ENCODE measurements at regions not wholly inside any gene's neighbourhood (a gene's known extent, or its start where the extent isn't known, plus 50 kb on each side); places are given as distances from the start of the nearest gene placed in this dataset.

GRCh38 chr12:13311551-13311950 lies 115.0 kb downstream of the EMP1 start:
- H3K9me3 Mint-ChIP-seq: no peaks in the 10 kb centered on the region
- no peak overlapping the region for H3K27ac Mint-ChIP-seq
- no peak for DNase-seq
- no peak overlapping the region for H3K4me3 Mint-ChIP-seq
- H3K36me3 Mint-ChIP-seq (ENCODE audit: low read depth): no peaks in the 10 kb centered on the region
- no peaks in the 10 kb centered on the region for H3K4me1 Mint-ChIP-seq
- H3K27me3 Mint-ChIP-seq: peaks cover 20% of the 10 kb centered on the region
- ChIA-PET CTCF (no interaction called here), POLR2A (no interaction called here)

GRCh38 chr12:13307143-13307816 lies 110.8 kb downstream of the EMP1 start:
- POLR2A ChIA-PET: no interaction called here
- CTCF ChIA-PET: no interaction called here
- H3K27me3 Mint-ChIP-seq: peaks cover 14% of the 10 kb centered on the region
- no peaks in the 10 kb centered on the region for H3K4me1 Mint-ChIP-seq
- DNase-seq: no peak
- H3K9me3 Mint-ChIP-seq: no peaks in the 10 kb centered on the region
- no peak overlapping the region for H3K27ac Mint-ChIP-seq
- H3K36me3 Mint-ChIP-seq (ENCODE audit: low read depth): no peaks in the 10 kb centered on the region
- H3K4me3 Mint-ChIP-seq: no peak overlapping the region

GRCh38 chr12:13304924-13305323 lies 108.4 kb downstream of the EMP1 start:
- Mint-ChIP-seq H3K36me3 (ENCODE audit: low read depth) (no peaks in the 10 kb centered on the region), H3K4me1 (no peaks in the 10 kb centered on the region), H3K27me3 (peaks cover 28% of the 10 kb centered on the region), H3K9me3 (no peaks in the 10 kb centered on the region), H3K27ac (no peak overlapping the region), H3K4me3 (no peak overlapping the region)
- ChIA-PET POLR2A (no interaction called here), CTCF (interaction anchor here (2.0 kb wide), 1 partner anchor 49 kb away, joined by 6 read pairs; no protein-coding TSS in a partner anchor)
- no peak for DNase-seq

GRCh38 chr12:13299457-13299856 lies 102.9 kb downstream of the EMP1 start:
- Mint-ChIP-seq H3K4me3 (no peak overlapping the region), H3K9me3 (no peaks in the 10 kb centered on the region), H3K4me1 (no peaks in the 10 kb centered on the region), H3K27ac (no peak overlapping the region), H3K27me3 (peaks cover 18% of the 10 kb centered on the region), H3K36me3 (ENCODE audit: low read depth) (no peaks in the 10 kb centered on the region)
- CTCF ChIA-PET: interaction anchor here (1.0 to 1.4 kb wide), 2 partner anchors 21 to 44 kb away, joined by 3 to 4 read pairs; no protein-coding TSS in a partner anchor
- POLR2A ChIA-PET: no interaction called here
- no peak for DNase-seq

- no peaks in the 10 kb centered on the region for H3K4me1 Mint-ChIP-seq
- no peak overlapping the region for H3K27ac Mint-ChIP-seq
- no peaks in the 10 kb centered on the region for H3K9me3 Mint-ChIP-seq
- DNase-seq: no peak
- no peaks in the 10 kb centered on the region for H3K36me3 Mint-ChIP-seq (ENCODE audit: low read depth)
- peaks cover 2% of the 10 kb centered on the region for H3K27me3 Mint-ChIP-seq
- H3K4me3 Mint-ChIP-seq: no peak overlapping the region
- ChIA-PET CTCF (no interaction called here), POLR2A (no interaction called here)
These were observed 96.6 kb downstream of the EMP1 start for GRCh38 chr12:13293096-13293495.

GRCh38 chr12:13289653-13290289 lies 93.2 kb downstream of the EMP1 start:
- ChIA-PET POLR2A (no interaction called here), CTCF (no interaction called here)
- H3K36me3 Mint-ChIP-seq (ENCODE audit: low read depth): no peaks in the 10 kb centered on the region
- H3K27ac Mint-ChIP-seq: no peak overlapping the region
- no peak for DNase-seq
- H3K9me3 Mint-ChIP-seq: no peaks in the 10 kb centered on the region
- H3K27me3 Mint-ChIP-seq: peaks cover 11% of the 10 kb centered on the region
- H3K4me1 Mint-ChIP-seq: no peaks in the 10 kb centered on the region
- no peak overlapping the region for H3K4me3 Mint-ChIP-seq

- CTCF ChIA-PET: no interaction called here
These were observed 92.6 kb downstream of the EMP1 start for GRCh38 chr12:13288937-13289652.

GRCh38 chr12:13288501-13288900 lies 92.0 kb downstream of the EMP1 start:
- H3K4me1 Mint-ChIP-seq: no peaks in the 10 kb centered on the region
- ChIA-PET CTCF (no interaction called here), POLR2A (no interaction called here)
- no peaks in the 10 kb centered on the region for H3K9me3 Mint-ChIP-seq
- no peak for DNase-seq
- no peak overlapping the region for H3K4me3 Mint-ChIP-seq
- no peaks in the 10 kb centered on the region for H3K36me3 Mint-ChIP-seq (ENCODE audit: low read depth)
- no peak overlapping the region for H3K27ac Mint-ChIP-seq
- peaks cover 11% of the 10 kb centered on the region for H3K27me3 Mint-ChIP-seq

More at GRCh38 chr12:13288937-13289652, 92.6 kb downstream of the EMP1 start:
- no peak overlapping the region for H3K4me3 Mint-ChIP-seq
- H3K36me3 Mint-ChIP-seq (ENCODE audit: low read depth): no peaks in the 10 kb centered on the region
- no peak overlapping the region for H3K27ac Mint-ChIP-seq
- H3K9me3 Mint-ChIP-seq: no peaks in the 10 kb centered on the region
- peaks cover 11% of the 10 kb centered on the region for H3K27me3 Mint-ChIP-seq
- H3K4me1 Mint-ChIP-seq: no peaks in the 10 kb centered on the region
- POLR2A ChIA-PET: no interaction called here
- no peak for DNase-seq

- H3K36me3 Mint-ChIP-seq (ENCODE audit: low read depth): no peaks in the 10 kb centered on the region
- no peaks in the 10 kb centered on the region for H3K4me1 Mint-ChIP-seq
- ChIA-PET CTCF (no interaction called here), POLR2A (no interaction called here)
- DNase-seq: no peak
- no peak overlapping the region for H3K4me3 Mint-ChIP-seq
- peaks cover 15% of the 10 kb centered on the region for H3K27me3 Mint-ChIP-seq
- H3K27ac Mint-ChIP-seq: no peak overlapping the region
- no peaks in the 10 kb centered on the region for H3K9me3 Mint-ChIP-seq
These were observed 87.3 kb downstream of the EMP1 start for GRCh38 chr12:13283867-13284266.

GRCh38 chr12:13282861-13283260 lies 86.3 kb downstream of the EMP1 start:
- H3K9me3 Mint-ChIP-seq: no peaks in the 10 kb centered on the region
- ChIA-PET POLR2A (no interaction called here), CTCF (interaction anchor here (0.7 kb wide), 1 partner anchor 14 kb away, joined by 4 read pairs; no protein-coding TSS in a partner anchor)
- H3K36me3 Mint-ChIP-seq (ENCODE audit: low read depth): no peaks in the 10 kb centered on the region
- peaks cover 2% of the 10 kb centered on the region for H3K4me1 Mint-ChIP-seq
- no peak overlapping the region for H3K27ac Mint-ChIP-seq
- H3K27me3 Mint-ChIP-seq: peaks cover 17% of the 10 kb centered on the region
- DNase-seq: no peak
- H3K4me3 Mint-ChIP-seq: no peak overlapping the region

GRCh38 chr12:13278249-13278787 lies 81.8 kb downstream of the EMP1 start:
- Mint-ChIP-seq H3K4me3 (no peak overlapping the region), H3K9me3 (no peaks in the 10 kb centered on the region), H3K4me1 (peaks cover 2% of the 10 kb centered on the region), H3K27me3 (peaks cover 37% of the 10 kb centered on the region), H3K36me3 (ENCODE audit: low read depth) (no peaks in the 10 kb centered on the region), H3K27ac (no peak overlapping the region)
- POLR2A ChIA-PET: no interaction called here
- peak; percentile 50 for DNase-seq
- CTCF ChIA-PET: interaction anchor here (0.6 to 1.6 kb wide), 7 partner anchors 12 to 358 kb away, joined by 3 to 6 read pairs (median 4); no protein-coding TSS in a partner anchor

GRCh38 chr12:13277293-13277692 lies 80.8 kb downstream of the EMP1 start:
- H3K9me3 Mint-ChIP-seq: no peaks in the 10 kb centered on the region
- no peaks in the 10 kb centered on the region for H3K36me3 Mint-ChIP-seq (ENCODE audit: low read depth)
- ChIA-PET CTCF (no interaction called here), POLR2A (no interaction called here)
- no peak for DNase-seq
- H3K27me3 Mint-ChIP-seq: peaks cover 43% of the 10 kb centered on the region
- peaks cover 2% of the 10 kb centered on the region for H3K4me1 Mint-ChIP-seq
- H3K4me3 Mint-ChIP-seq: no peak overlapping the region
- no peak overlapping the region for H3K27ac Mint-ChIP-seq
